ENCODE measurements at regions not wholly inside any gene's neighbourhood (a gene's known extent, or its start where the extent isn't known, plus 50 kb on each side); places are given as distances from the start of the nearest gene placed in this dataset.

DNA sequence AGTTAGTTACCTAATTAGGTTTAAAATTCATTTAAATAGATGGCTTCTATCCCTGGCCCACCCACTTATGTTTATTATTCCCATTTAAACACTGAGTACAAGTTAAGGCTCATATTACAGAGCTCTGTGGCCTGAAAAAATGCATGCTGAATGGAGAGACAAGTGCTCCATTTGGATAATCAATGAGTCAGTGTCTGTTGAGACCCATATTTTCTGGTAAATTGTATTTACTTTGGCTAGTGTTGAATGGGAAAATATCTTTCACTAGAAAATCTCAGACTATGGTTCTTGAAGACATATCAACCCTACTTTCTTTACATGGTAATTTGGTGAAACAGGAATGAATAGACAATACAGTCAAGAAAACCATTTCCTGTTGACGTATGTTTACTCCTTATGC lies 356.0 kb downstream of the S1PR1 start:
- Histone ChIP-seq H3K9me1 (replicated peaks; ENCODE audit: control insufficient read depth, extremely low read depth, insufficient read depth, low read length) (no peaks in the 10 kb centered on the region), H3K4me2 (ENCODE audit: insufficient read depth, low read length) (no peak overlapping the region), H2AFZ (ENCODE audit: low read depth, low read length) (no peak overlapping the region), H3K4me1 (ENCODE audit: control insufficient read depth, extremely low read depth, insufficient read depth, low read length) (peaks cover under 1% of the 10 kb centered on the region), H3K9me3 (replicated peaks; ENCODE audit: control insufficient read depth, insufficient read depth, low read length) (no peaks in the 10 kb centered on the region), H3K27ac (ENCODE audit: insufficient read depth, low read depth, low read length) (no peak overlapping the region), H3K36me3 (ENCODE audit: control insufficient read depth in 2 of 2, extremely low read depth in 1 of 2, insufficient read depth in 2 of 2, low read length in 2 of 2) (no peaks in the 10 kb centered on the region), H3K9ac (replicated peaks; ENCODE audit: extremely low read depth, insufficient read depth, low read length) (no peak overlapping the region), H3K4me3 (replicated peaks in 1 of 3; ENCODE audit: insufficient read depth in 1 of 3, low read depth in 1 of 3, low read length in 3 of 3) (no peak overlapping the region), H3K27me3 (ENCODE audit: control insufficient read depth in 2 of 2, insufficient read depth in 2 of 2, low read length in 2 of 2) (peaks cover 0 to 5% of the 10 kb centered on the region in 2 experiments), H4K20me1 (replicated peaks; ENCODE audit: control insufficient read depth, extremely low read depth, insufficient read depth, low read length) (no peaks in the 10 kb centered on the region), H3K79me2 (ENCODE audit: control insufficient read depth, insufficient read depth, low read length) (no peaks in the 10 kb centered on the region)
- ChIA-PET CTCF (interaction anchor here (1.0 kb wide), 1 partner anchor 14 kb away, joined by 3 read pairs; no protein-coding TSS in a partner anchor), POLR2A (no interaction called here)
- BruUV-seq (replicated peaks): no TSS peak
- TF ChIP-seq JUN (IDR thresholded peaks at IDR 0.05; ENCODE audit: borderline replicate concordance, insufficient read depth, insufficient read length, low read depth) (no peak), MYC (IDR thresholded peaks at IDR 0.05; ENCODE audit: low read depth, low read length) (no peak), FOS (IDR thresholded peaks at IDR 0.05; ENCODE audit: borderline replicate concordance, insufficient read depth, low read length) (no peak), POLR2A (IDR thresholded peaks at IDR 0.05; ENCODE audit: low read depth, low read length) (no peak), GATA2 (IDR thresholded peaks at IDR 0.05; ENCODE audit: insufficient read depth, insufficient read length, low read depth, low read length) (no peak), EZH2 (IDR thresholded peaks at IDR 0.05; ENCODE audit: borderline replicate concordance, low read depth, low read length, severe bottlenecking) (no peak), POLR2AphosphoS5 (IDR thresholded peaks at IDR 0.05; ENCODE audit: insufficient read depth, low read depth, low read length) (no peak)
- TF ChIP-seq, protein P1, sequence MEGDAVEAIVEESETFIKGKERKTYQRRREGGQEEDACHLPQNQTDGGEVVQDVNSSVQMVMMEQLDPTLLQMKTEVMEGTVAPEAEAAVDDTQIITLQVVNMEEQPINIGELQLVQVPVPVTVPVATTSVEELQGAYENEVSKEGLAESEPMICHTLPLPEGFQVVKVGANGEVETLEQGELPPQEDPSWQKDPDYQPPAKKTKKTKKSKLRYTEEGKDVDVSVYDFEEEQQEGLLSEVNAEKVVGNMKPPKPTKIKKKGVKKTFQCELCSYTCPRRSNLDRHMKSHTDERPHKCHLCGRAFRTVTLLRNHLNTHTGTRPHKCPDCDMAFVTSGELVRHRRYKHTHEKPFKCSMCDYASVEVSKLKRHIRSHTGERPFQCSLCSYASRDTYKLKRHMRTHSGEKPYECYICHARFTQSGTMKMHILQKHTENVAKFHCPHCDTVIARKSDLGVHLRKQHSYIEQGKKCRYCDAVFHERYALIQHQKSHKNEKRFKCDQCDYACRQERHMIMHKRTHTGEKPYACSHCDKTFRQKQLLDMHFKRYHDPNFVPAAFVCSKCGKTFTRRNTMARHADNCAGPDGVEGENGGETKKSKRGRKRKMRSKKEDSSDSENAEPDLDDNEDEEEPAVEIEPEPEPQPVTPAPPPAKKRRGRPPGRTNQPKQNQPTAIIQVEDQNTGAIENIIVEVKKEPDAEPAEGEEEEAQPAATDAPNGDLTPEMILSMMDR (IDR thresholded peaks at IDR 0.05; ENCODE audit: extremely low read depth in 1 of 2, insufficient read depth in 1 of 2, low read depth in 1 of 2, low read length in 2 of 2): no peak
- TF ChIP-seq, protein P2, sequence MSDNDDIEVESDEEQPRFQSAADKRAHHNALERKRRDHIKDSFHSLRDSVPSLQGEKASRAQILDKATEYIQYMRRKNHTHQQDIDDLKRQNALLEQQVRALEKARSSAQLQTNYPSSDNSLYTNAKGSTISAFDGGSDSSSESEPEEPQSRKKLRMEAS (IDR thresholded peaks at IDR 0.05; ENCODE audit: insufficient read depth, insufficient read length): no peak
- peak; percentile 8 for DNase-seq (ENCODE audit: low read depth, low spot score)
- no peak for FAIRE-seq
- intact Hi-C loops (cut with micrococcal nuclease): no loop called here
- dilution Hi-C loops (cut with MboI; ENCODE audit: extremely low pct_ligation_motif_present, low sequenced_read_pairs): no loop called here
